HG02884 (cell line): ENCODE measurements at regions not wholly inside any gene's neighbourhood (a gene's known extent, or its start where the extent isn't known, plus 50 kb on each side); places are given as distances from the start of the nearest gene placed in this dataset.

Source experiments
- ATAC-seq: cut with Tn5 transposase; IDR thresholded peaks from one replicate; pipeline ENCODE4 v1.9.1; 2021; ENCODE audit warnings: mild to moderate bottlenecking, moderate library complexity; ENCODE audit not compliant: unreplicated experiment

GRCh38 chr16:52896478-52897164 lies 156.1 kb downstream of the CHD9NB start:
- no peak for ATAC-seq

GRCh38 chr16:52874042-52874441 lies 178.7 kb downstream of the CHD9NB start:
- ATAC-seq = no peak

GRCh38 chr16:52872731-52873130 lies 180.0 kb downstream of the CHD9NB start:
- ATAC-seq = no peak

DNA sequence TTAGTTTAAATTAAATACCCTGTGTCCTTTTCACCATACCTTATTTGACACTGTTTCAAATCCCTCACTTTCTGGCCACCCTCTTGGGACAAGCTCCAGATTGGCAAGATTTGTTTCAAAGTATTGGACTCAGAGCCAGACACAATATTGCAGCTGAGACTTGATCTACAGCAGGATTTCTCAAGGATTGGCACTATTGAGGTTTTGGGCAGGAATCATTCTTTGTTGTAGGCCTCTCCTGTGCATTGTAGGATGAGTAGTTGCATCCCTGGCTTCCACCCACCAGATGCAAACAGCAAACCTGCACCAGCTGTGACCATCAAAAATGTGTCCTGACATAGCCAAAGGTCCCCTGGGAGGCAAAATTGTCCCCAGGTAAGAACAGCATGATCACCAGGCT lies 181.2 kb downstream of the CHD9NB start:
- ATAC-seq = no peak

DNA sequence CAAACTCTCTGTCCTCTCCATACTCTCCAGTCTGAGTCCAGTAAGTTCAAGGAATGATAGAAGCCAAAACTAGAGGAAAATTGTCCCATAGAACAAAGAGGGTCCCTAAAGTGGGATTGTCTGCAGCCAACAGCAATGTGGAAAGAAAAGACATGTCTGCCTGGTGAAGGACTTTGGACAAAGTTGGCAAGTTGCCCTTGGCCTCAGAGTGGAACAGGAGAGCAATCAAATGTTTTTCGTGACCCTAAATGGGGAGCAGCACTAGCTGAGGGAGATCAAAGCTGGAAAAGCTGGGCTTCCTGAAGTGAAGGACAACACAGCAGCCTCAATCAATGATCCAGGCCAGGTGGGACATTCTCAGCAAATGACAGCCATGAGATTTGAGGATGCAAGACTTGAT lies 183.5 kb downstream of the CHD9NB start:
- ATAC-seq = no peak

- ATAC-seq = no peak
These were observed 189.7 kb downstream of the CHD9NB start for GRCh38 chr16:52863000-52863399.

DNA sequence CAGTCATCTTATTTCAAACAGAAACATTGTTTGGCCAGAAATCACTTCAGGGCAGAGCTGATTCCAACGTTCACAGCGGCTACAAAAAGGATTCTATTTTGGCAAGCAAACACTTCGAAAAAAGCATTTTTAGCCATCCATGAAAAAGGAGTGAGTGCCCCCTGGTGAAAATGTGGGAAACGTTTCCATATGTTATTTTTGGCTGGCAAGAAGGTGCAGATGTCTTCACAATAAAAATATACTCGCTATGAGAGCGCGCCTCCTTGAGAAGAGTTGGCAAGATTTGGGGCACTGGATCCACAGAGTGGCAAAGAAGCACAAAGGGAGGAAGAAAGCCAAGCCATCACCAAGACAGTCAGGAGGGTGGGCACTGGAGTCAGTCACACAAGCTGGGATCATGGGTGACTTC lies 191.1 kb downstream of the CHD9NB start:
- ATAC-seq = no peak

- no peak for ATAC-seq
These were observed 197.2 kb downstream of the CHD9NB start for GRCh38 chr16:52855463-52855862.

DNA sequence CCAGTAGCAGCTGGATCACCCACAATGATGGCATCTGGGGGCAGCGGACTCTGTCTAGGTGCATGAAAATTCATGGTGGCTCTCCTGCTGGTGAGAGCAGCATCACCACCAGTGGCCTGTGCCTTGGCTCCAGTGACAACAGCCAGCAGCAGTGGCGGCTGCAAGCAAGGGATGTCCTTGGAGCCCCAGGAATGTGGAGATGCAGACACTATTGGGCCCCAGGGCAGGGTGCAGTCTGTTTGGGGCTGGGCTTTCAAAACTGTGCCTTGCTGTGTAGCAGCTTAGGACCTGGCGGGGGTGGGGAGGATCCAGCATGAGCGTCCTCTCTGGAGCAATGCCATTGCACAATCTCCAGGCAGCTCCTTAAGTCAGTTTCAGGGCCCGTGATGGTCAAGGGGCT lies 199.7 kb downstream of the CHD9NB start:
- no peak for ATAC-seq

DNA sequence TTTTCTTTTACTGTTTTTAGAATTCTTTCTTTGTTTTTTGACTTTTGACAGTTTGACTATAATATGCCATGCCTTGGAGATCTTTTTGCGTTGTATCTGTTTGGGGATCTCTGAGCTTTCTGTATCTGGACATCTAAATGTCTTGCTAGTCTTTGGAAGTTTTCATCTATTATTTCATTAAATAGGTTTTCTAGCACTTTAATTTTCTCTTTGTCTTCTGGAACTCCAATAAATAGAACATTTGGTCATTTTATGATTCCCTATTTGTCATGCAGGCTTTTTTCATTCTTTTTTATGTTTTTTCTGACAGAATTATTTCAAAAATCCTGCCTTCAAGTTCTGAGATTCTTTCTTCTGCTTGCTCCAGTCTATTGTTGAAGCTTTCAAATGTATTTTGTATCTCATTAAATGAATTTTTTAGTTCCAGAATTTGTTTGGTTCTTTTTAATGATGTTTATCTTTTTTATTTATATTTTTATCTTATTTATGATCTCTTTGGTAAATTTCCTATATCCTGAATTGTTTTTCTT lies 201.4 kb downstream of the CHD9NB start:
- no peak for ATAC-seq

DNA sequence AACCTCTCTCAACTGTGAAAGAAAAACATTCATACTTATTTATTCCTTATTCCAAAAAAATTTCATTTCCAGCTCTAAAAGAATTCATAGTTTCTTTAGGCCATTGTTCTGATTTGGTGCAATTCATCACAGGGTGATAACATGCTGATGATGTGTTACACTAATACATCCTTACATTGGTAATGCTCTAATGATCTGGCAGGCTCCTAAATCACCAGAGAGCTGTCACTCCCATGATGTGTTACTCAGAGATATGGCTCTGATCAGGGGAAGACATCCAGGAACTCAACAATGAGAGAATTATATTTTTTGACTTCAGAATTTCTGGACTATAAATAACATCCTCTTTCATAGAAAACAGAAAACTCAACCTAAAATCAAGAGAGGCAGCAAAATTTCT lies 209.3 kb downstream of the CHD9NB start:
- ATAC-seq = no peak

- no peak for ATAC-seq
These were observed 215.4 kb downstream of the CHD9NB start for GRCh38 chr16:52837251-52837650.

DNA sequence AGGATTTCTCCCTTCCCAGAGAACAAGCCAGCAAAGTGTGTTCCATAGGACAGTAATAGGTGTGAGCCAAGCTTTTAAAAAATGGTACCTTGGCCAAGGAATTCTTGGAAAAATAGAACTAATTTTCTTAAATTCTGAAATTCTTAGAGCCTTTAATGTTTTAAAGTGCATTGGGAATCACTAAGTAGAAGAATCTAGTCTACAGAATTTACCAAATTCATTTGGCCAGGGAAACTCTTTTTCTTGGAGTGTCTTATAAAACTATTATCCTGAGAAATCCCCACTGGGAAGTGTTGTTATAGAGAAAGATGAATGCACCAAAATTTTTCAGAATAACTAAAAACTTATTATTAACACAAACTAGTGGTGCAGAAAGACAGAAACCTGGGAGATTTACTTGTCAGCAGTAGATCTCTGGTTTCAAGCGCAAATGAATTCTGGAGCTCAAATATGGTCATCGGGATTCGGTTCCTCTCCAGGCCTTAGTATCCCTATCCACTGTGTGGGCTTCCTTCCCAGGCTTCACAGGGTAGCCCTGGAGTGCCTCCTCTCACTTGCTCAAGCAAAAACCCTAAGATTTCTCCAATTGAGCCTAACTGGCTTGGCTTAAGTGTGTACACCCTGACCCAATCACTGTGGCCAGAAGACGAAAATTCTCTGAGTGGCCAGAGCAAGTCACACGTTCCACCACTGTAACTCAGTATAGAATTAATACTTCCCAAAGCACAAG lies 217.8 kb downstream of the CHD9NB start:
- ATAC-seq = no peak

GRCh38 chr16:52832771-52833170 lies 219.9 kb downstream of the CHD9NB start:
- ATAC-seq = no peak

DNA sequence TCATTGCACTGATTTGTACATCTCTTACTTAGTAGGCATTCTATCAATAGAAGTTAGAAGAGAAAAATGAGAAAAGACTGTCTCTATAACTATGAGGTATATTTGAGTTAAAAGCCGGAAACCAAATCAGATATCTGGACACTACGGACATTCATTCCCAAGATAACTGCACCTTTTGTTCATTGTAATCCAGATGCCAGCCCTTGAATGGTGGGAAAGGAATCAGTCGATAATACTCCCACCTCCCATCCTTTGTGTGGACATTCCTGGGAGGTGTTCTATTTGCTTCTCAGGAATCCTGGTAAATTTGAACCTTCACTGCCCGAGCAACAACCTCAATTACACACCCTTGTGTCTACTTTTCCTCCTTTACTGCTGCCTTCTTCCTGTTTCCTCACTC lies 225.2 kb downstream of the CHD9NB start:
- no peak for ATAC-seq

GRCh38 chr16:52825892-52826291 lies 226.8 kb downstream of the CHD9NB start:
- no peak for ATAC-seq

GRCh38 chr16:52819808-52820207 lies 232.9 kb downstream of the CHD9NB start:
- ATAC-seq = no peak

- ATAC-seq = no peak
These were observed 233.3 kb downstream of the CHD9NB start for GRCh38 chr16:52819405-52819804.

DNA sequence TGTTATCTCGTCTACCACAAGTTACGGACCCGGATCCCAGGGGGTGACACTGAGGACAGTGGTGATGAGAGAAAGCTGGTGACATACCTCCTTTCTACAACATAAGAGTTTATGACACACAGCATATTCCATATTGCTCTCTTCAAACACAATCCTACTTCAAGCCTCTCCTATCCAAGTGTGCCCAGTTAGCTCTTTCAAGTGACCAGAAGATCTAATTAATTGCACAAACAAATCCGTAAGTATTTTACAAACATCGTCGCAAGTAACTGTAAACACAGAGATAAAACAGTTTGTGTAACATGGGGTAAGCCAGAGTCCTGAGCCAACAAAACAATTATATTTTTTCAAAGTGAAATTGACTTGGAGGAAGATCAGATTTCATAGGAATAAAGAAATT lies 235.0 kb downstream of the CHD9NB start:
- ATAC-seq = no peak

GRCh38 chr16:52816993-52817392 lies 235.7 kb downstream of the CHD9NB start:
- ATAC-seq = no peak

DNA sequence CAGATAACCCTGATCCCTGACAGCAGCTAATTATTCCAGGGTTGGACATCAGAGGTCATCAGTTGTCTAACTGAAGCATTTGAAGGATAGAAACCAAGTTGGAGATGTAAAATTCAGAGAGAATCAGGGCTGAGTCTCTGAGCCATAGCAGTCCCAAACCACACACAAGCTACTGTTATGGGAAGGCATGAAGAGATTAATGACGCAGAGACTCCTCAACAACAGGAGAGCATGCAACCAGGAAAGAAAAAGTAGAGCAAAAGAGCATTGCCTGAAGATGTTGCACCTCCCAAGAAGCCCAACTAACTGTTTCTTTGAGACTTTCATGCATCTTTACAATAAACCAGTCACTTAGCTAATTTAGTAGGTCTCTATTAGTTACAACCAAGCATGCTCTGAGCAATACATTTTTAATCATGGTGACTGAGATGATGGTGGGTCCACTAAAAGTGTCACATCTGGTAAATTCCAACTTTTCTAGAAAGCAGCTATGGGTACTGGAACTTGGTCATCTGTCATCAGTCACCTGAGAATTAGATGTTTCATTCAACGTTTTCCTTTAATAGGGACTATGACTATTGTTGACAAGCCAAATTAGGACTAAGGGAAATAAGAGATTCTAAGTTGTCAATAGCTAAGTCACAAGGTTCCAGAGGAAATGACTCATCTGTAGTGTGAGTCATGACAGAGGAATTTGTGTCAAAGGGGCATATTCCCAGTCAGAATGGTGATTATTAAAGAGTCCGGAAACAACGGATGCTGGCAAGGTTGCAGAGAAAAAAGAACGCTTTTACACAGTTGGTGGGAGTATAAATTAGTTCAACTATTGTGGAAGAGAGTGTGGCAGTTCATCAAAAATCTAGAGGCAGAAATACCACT lies 239.8 kb downstream of the CHD9NB start:
- no peak for ATAC-seq
